Adrenal gland (tissue), 9 donors: ENCODE measurements at regions not wholly inside any gene's neighbourhood (a gene's known extent, or its start where the extent isn't known, plus 50 kb on each side); places are given as distances from the start of the nearest gene placed in this dataset.

ENCODE experiments used
- DNase-seq, 7 donors: peaks; one replicate each; pipeline ENCODE4 v3.0.0-alpha.2; 2019 to 2020
- H3K27ac ChIP-seq, 5 donors: fragments of 200-600 bp; sonication (generic) in 4 of 5; 1 replicate in 3 of 5; 2 replicates in 2 of 5; pipeline versions ENCODE4 v1.5.1 to v1.8.0; 2016 to 2020; ENCODE audit warnings: mild to moderate bottlenecking in 1 of 5
- H3K27me3 ChIP-seq: fragments of 200-600 bp; 2 replicates; pipeline ENCODE4 v1.8.0; 2021
- H3K36me3 ChIP-seq, 2 donors: fragments of 200-600 bp; replicated peaks in 1 of 2; 1 replicate in 1 of 2; 2 replicates in 1 of 2; pipeline versions ENCODE4 v1.5.1 to v1.8.0; 2018 to 2022
- H3K4me1 ChIP-seq, 2 donors: fragments of 200-600 bp; replicated peaks in 1 of 2; 1 replicate in 1 of 2; 2 replicates in 1 of 2; pipeline versions ENCODE4 v1.5.1 to v1.8.0; 2018 to 2021
- H3K4me3 ChIP-seq, 4 donors: fragments of 200-600 bp; sonication (generic) in 3 of 4; one replicate each; pipeline ENCODE4 v1.5.1; 2016 to 2018
- H3K9me3 ChIP-seq, 3 donors: fragments of 200-600 bp; sonication (generic) in 1 of 3; replicated peaks in 1 of 3; 1 replicate in 2 of 3; 2 replicates in 1 of 3; pipeline versions ENCODE4 v1.5.1 to v1.8.0; 2016 to 2021
- CTCF ChIP-seq, 6 experiments: fragments of 450-650 bp in 4 of 6; fragments of 200-600 bp in 2 of 6; sonication (generic) in 1 of 6; IDR thresholded peaks; 1 replicate in 5 of 6; 2 replicates in 1 of 6; pipeline versions ENCODE4 v1.5.1 to v1.8.0; 2016 to 2021; ENCODE audit warnings: antibody characterized with exemption in 6 of 6, mild to moderate bottlenecking in 2 of 6, moderate library complexity in 1 of 6
- POLR2A ChIP-seq, 2 donors: fragments of 450-650 bp; IDR thresholded peaks; one replicate each; pipeline ENCODE4 v1.6.1; 2017; ENCODE audit warnings: antibody characterized with exemption in 2 of 2, mild to moderate bottlenecking in 2 of 2, moderate library complexity in 1 of 2
- WGBS, 4 donors: extraction: QIAGEN DNeasy Blood & Tissue Kit in 2 of 4; methylation state at CpG; one replicate each; pipeline versions ENCODE4 v1.1.5 to v1.1.7; 2013 to 2017; 5-methylcytosine and 5-hydroxymethylcytosine counted together
- intact Hi-C, 2 donors: fragments of 100-400 bp; cut with DNase I; formaldehyde crosslinking; loops; one replicate each; pipeline versions ENCODE4 v1.14.1 to v1.15.0; 2022 to 2023
- donor health status: healthy with polysubstance abuse.
- donor health status: Bipolar disorder and iron deficiency.
- donor health status: DM: yes; HTN: yes; CAD: no.
- donor health status: DM: no; HTN: no; CAD: no.
- donor health status: DM: no; HTN: no; CAD: no.

GRCh38 chr2:106963156-106963555 lies 77.2 kb upstream of the ST6GAL2 start:
- 47 to 66% (median 58%) methylated on average over 1 of the region's 1 CpG for WGBS, 4 donors
- Histone ChIP-seq H3K27ac (no peak overlapping the region), H3K27me3 (no peaks in the 10 kb centered on the region), H3K4me3 (no peak overlapping the region), H3K36me3 (no peaks in the 10 kb centered on the region), H3K9me3 (no peaks in the 10 kb centered on the region), H3K4me1 (no peaks in the 10 kb centered on the region)
- intact Hi-C loops: no loop called here
- TF ChIP-seq POLR2A (IDR thresholded peaks at IDR 0.05) (no peak), CTCF (IDR thresholded peaks at IDR 0.05) (no peak)
- DNase-seq: no peak

- no peak overlapping the region for H3K4me3 ChIP-seq
- TF ChIP-seq CTCF (IDR thresholded peaks at IDR 0.05): no peak
- no peak for TF ChIP-seq POLR2A (IDR thresholded peaks at IDR 0.05)
- intact Hi-C loops: no loop called here
- no peak for DNase-seq
- no peaks in the 10 kb centered on the region for H3K27me3 ChIP-seq
- H3K27ac ChIP-seq: no peak overlapping the region
- 55 to 76% (median 65%) methylated on average over 5 of the region's 5 CpGs for WGBS, 4 donors
- H3K9me3 ChIP-seq: no peaks in the 10 kb centered on the region
- no peaks in the 10 kb centered on the region for H3K4me1 ChIP-seq
- H3K36me3 ChIP-seq: no peaks in the 10 kb centered on the region
Measured at GRCh38 chr2:106963893-106964292, 77.9 kb upstream of the ST6GAL2 start.

GRCh38 chr2:106965611-106966010 lies 79.6 kb upstream of the ST6GAL2 start:
- H3K36me3 ChIP-seq: no peaks in the 10 kb centered on the region
- H3K27ac ChIP-seq: no peak overlapping the region
- DNase-seq: no peak
- intact Hi-C loops: no loop called here
- no peaks in the 10 kb centered on the region for H3K27me3 ChIP-seq
- H3K4me1 ChIP-seq: no peaks in the 10 kb centered on the region
- WGBS, 4 donors: 71 to 82% (median 75%) methylated on average over 3 of the region's 3 CpGs
- TF ChIP-seq POLR2A (IDR thresholded peaks at IDR 0.05) (no peak), CTCF (IDR thresholded peaks at IDR 0.05) (no peak)
- H3K4me3 ChIP-seq: no peak overlapping the region
- H3K9me3 ChIP-seq: no peaks in the 10 kb centered on the region

- no peak for TF ChIP-seq POLR2A (IDR thresholded peaks at IDR 0.05)
- TF ChIP-seq CTCF (IDR thresholded peaks at IDR 0.05): no peak
- H3K4me1 ChIP-seq: no peaks in the 10 kb centered on the region
- no peaks in the 10 kb centered on the region for H3K36me3 ChIP-seq
- 77 to 84% (median 82%) methylated on average over 5 of the region's 5 CpGs for whole genome bisulfite sequencing, 4 donors
- H3K4me3 ChIP-seq: no peak overlapping the region
- H3K27me3 ChIP-seq: no peaks in the 10 kb centered on the region
- H3K9me3 ChIP-seq: no peaks in the 10 kb centered on the region
- H3K27ac ChIP-seq: no peak overlapping the region
- intact Hi-C loops: no loop called here
- DNase-seq: no peak
Measured at GRCh38 chr2:106969777-106970176, 83.8 kb upstream of the ST6GAL2 start.
